ENCODE measurements at regions not wholly inside any gene's neighbourhood (a gene's known extent, or its start where the extent isn't known, plus 50 kb on each side); places are given as distances from the start of the nearest gene placed in this dataset.

DNA sequence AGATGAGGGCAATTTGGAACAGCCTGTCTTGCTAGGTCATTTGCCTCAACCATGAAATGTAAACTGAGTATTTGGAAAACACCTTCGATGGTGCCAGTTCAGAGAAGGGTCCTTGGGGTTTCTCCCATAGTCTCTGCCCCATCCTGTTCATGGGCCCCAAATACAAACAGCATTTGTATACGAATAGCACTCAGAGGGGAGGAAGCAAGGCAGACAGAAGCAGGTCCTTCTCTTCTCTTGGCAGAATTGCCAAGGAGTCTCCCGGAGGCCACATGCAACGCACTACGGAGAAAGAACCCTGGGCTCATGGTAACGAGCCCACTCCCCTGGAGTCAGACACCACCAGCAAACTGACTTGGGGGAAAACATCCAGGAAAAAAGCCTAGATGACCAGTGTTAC, 162.1 kb downstream of the RAB11FIP2 start:
- no peaks in the 10 kb centered on the region for H3F3A ChIP-seq (replicated peaks; ENCODE audit: low read depth)
- H2AFZ ChIP-seq, result peak overlapping the region; percentile 66; the same call in 1 of the 2 replicates
- H3K36me3 Mint-ChIP-seq (ENCODE audit: low read depth), result peaks cover 4% of the 10 kb centered on the region; the same call in 2 of the 3 replicates
- H3K36me3 ChIP-seq (ENCODE audit: insufficient read depth), result no peaks in the 10 kb centered on the region
- peak overlapping the region; percentile 20; the same call in 1 of the 2 replicates for H3K4me2 ChIP-seq
- no peaks in the 10 kb centered on the region for H3K79me2 ChIP-seq (replicated peaks; ENCODE audit: insufficient read depth)
- no peak overlapping the region for H3K4me3 Mint-ChIP-seq
- TF ChIP-seq, protein P1, sequence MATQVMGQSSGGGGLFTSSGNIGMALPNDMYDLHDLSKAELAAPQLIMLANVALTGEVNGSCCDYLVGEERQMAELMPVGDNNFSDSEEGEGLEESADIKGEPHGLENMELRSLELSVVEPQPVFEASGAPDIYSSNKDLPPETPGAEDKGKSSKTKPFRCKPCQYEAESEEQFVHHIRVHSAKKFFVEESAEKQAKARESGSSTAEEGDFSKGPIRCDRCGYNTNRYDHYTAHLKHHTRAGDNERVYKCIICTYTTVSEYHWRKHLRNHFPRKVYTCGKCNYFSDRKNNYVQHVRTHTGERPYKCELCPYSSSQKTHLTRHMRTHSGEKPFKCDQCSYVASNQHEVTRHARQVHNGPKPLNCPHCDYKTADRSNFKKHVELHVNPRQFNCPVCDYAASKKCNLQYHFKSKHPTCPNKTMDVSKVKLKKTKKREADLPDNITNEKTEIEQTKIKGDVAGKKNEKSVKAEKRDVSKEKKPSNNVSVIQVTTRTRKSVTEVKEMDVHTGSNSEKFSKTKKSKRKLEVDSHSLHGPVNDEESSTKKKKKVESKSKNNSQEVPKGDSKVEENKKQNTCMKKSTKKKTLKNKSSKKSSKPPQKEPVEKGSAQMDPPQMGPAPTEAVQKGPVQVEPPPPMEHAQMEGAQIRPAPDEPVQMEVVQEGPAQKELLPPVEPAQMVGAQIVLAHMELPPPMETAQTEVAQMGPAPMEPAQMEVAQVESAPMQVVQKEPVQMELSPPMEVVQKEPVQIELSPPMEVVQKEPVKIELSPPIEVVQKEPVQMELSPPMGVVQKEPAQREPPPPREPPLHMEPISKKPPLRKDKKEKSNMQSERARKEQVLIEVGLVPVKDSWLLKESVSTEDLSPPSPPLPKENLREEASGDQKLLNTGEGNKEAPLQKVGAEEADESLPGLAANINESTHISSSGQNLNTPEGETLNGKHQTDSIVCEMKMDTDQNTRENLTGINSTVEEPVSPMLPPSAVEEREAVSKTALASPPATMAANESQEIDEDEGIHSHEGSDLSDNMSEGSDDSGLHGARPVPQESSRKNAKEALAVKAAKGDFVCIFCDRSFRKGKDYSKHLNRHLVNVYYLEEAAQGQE (IDR thresholded peaks at IDR 0.05; ENCODE audit: unreplicated experiment), result no peak
- TF ChIP-seq, protein P2, sequence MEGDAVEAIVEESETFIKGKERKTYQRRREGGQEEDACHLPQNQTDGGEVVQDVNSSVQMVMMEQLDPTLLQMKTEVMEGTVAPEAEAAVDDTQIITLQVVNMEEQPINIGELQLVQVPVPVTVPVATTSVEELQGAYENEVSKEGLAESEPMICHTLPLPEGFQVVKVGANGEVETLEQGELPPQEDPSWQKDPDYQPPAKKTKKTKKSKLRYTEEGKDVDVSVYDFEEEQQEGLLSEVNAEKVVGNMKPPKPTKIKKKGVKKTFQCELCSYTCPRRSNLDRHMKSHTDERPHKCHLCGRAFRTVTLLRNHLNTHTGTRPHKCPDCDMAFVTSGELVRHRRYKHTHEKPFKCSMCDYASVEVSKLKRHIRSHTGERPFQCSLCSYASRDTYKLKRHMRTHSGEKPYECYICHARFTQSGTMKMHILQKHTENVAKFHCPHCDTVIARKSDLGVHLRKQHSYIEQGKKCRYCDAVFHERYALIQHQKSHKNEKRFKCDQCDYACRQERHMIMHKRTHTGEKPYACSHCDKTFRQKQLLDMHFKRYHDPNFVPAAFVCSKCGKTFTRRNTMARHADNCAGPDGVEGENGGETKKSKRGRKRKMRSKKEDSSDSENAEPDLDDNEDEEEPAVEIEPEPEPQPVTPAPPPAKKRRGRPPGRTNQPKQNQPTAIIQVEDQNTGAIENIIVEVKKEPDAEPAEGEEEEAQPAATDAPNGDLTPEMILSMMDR (conservative IDR thresholded peaks at IDR 0.05; ENCODE audit: low read depth in 2 of 2), result no peak
- no peak for TF ChIP-seq EZH2phosphoT487 (IDR thresholded peaks at IDR 0.05; ENCODE audit: unreplicated experiment)
- no peak for TF ChIP-seq POLR2AphosphoS5 (IDR thresholded peaks at IDR 0.05; ENCODE audit: low read depth)
- no peak for TF ChIP-seq JUNB (IDR thresholded peaks at IDR 0.05; ENCODE audit: unreplicated experiment)
- no peak for TF ChIP-seq STAT1 (IDR thresholded peaks at IDR 0.05; ENCODE audit: unreplicated experiment)
- TF ChIP-seq NANOG (IDR thresholded peaks at IDR 0.05; ENCODE audit: borderline replicate concordance), result no peak
- TF ChIP-seq ZNF331 (CRISPR knock-in tag; IDR thresholded peaks at IDR 0.05; ENCODE audit: low read depth), result no peak
- TF ChIP-seq EZH2 (IDR thresholded peaks at IDR 0.05; ENCODE audit: low read depth, unreplicated experiment), result no peak
- no peak overlapping the region for H3K27ac ChIP-seq (ENCODE audit: low read depth)
- H3K4me3 ChIP-seq, result no peak overlapping the region
- H3K27me3 Mint-ChIP-seq (ENCODE audit: insufficient read depth, low read depth, poor library complexity), result peaks cover 2% of the 10 kb centered on the region
- DNase-seq (ENCODE audit: low spot score) (no peak), ATAC-seq (peak; percentile 60; the same call in 2 of the 3 replicates)
- H3K27me3 ChIP-seq (ENCODE audit: insufficient read depth), result no peaks in the 10 kb centered on the region
- no peaks in the 10 kb centered on the region for H4K20me1 ChIP-seq (replicated peaks; ENCODE audit: insufficient read depth)
- peaks cover 16% of the 10 kb centered on the region for H3K4me1 ChIP-seq (ENCODE audit: insufficient read depth)
- H3K4me1 Mint-ChIP-seq, result peaks cover 23% of the 10 kb centered on the region
- no peaks in the 10 kb centered on the region; the same call in none of the 2 replicates for H3K9me2 ChIP-seq (ENCODE audit: insufficient read depth)
- no peak overlapping the region for H3K27ac Mint-ChIP-seq
- H3K9me3 Mint-ChIP-seq, result peaks cover 4% of the 10 kb centered on the region; the same call in 2 of the 3 replicates

DNA sequence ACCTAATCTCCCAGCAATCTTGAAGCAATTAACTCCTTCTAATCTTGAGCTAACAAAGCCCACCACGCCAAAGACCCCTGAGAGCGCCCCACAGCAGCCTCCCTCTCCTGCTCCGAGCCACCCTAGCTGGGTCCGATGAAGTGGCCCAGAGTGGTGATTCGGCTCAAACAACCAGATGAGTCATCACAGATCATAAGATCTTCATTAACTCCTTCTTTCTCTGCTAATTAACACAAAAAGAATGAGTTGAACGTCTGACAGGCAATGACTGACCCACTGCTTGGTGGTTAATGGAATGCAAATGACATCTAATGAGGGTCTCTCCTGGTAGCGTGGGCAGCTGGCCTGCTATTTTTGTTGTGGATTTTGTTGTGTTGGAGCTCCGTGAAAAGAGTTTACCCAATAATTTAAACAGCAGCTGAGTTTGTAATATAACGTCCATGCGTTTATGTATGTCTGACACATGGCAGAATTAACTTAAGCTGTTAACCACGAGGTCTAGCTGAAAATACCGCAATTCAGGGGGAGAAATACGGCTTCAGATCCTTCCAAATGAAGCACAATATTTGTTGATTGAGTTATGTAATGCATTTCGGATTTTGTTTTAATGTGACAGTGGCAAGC, 161.4 kb downstream of the RAB11FIP2 start:
- DNase-seq (ENCODE audit: low spot score), result no peak
- Histone ChIP-seq H3K9me2 (ENCODE audit: insufficient read depth) (no peaks in the 10 kb centered on the region; the same call in none of the 2 replicates), H3K27me3 (ENCODE audit: insufficient read depth) (no peaks in the 10 kb centered on the region), H3K4me1 (ENCODE audit: insufficient read depth) (peaks cover 16% of the 10 kb centered on the region), H3K4me2 (0 out of 2 replicates have a peak overlapping the region, but pooled peaks have one; percentile 20), H2AFZ (no peak overlapping the region), H3K27ac (ENCODE audit: low read depth) (no peak overlapping the region), H3K79me2 (replicated peaks; ENCODE audit: insufficient read depth) (no peaks in the 10 kb centered on the region), H3F3A (replicated peaks; ENCODE audit: low read depth) (no peaks in the 10 kb centered on the region), H3K36me3 (ENCODE audit: insufficient read depth) (no peaks in the 10 kb centered on the region), H3K4me3 (no peak overlapping the region), H4K20me1 (replicated peaks; ENCODE audit: insufficient read depth) (no peaks in the 10 kb centered on the region)
- peak overlapping the region; percentile 84 for H3K27ac Mint-ChIP-seq
- ATAC-seq, result no peak
- H3K9me3 Mint-ChIP-seq, result peaks cover 4% of the 10 kb centered on the region; the same call in 2 of the 3 replicates
- peaks cover 20% of the 10 kb centered on the region for H3K4me1 Mint-ChIP-seq
- no peak overlapping the region for H3K4me3 Mint-ChIP-seq
- peaks cover 4% of the 10 kb centered on the region; the same call in 2 of the 3 replicates for H3K36me3 Mint-ChIP-seq (ENCODE audit: low read depth)
- peaks cover 2% of the 10 kb centered on the region for H3K27me3 Mint-ChIP-seq (ENCODE audit: insufficient read depth, low read depth, poor library complexity)
- TF ChIP-seq EZH2phosphoT487 (IDR thresholded peaks at IDR 0.05; ENCODE audit: unreplicated experiment), result no peak
- TF ChIP-seq, protein P3, sequence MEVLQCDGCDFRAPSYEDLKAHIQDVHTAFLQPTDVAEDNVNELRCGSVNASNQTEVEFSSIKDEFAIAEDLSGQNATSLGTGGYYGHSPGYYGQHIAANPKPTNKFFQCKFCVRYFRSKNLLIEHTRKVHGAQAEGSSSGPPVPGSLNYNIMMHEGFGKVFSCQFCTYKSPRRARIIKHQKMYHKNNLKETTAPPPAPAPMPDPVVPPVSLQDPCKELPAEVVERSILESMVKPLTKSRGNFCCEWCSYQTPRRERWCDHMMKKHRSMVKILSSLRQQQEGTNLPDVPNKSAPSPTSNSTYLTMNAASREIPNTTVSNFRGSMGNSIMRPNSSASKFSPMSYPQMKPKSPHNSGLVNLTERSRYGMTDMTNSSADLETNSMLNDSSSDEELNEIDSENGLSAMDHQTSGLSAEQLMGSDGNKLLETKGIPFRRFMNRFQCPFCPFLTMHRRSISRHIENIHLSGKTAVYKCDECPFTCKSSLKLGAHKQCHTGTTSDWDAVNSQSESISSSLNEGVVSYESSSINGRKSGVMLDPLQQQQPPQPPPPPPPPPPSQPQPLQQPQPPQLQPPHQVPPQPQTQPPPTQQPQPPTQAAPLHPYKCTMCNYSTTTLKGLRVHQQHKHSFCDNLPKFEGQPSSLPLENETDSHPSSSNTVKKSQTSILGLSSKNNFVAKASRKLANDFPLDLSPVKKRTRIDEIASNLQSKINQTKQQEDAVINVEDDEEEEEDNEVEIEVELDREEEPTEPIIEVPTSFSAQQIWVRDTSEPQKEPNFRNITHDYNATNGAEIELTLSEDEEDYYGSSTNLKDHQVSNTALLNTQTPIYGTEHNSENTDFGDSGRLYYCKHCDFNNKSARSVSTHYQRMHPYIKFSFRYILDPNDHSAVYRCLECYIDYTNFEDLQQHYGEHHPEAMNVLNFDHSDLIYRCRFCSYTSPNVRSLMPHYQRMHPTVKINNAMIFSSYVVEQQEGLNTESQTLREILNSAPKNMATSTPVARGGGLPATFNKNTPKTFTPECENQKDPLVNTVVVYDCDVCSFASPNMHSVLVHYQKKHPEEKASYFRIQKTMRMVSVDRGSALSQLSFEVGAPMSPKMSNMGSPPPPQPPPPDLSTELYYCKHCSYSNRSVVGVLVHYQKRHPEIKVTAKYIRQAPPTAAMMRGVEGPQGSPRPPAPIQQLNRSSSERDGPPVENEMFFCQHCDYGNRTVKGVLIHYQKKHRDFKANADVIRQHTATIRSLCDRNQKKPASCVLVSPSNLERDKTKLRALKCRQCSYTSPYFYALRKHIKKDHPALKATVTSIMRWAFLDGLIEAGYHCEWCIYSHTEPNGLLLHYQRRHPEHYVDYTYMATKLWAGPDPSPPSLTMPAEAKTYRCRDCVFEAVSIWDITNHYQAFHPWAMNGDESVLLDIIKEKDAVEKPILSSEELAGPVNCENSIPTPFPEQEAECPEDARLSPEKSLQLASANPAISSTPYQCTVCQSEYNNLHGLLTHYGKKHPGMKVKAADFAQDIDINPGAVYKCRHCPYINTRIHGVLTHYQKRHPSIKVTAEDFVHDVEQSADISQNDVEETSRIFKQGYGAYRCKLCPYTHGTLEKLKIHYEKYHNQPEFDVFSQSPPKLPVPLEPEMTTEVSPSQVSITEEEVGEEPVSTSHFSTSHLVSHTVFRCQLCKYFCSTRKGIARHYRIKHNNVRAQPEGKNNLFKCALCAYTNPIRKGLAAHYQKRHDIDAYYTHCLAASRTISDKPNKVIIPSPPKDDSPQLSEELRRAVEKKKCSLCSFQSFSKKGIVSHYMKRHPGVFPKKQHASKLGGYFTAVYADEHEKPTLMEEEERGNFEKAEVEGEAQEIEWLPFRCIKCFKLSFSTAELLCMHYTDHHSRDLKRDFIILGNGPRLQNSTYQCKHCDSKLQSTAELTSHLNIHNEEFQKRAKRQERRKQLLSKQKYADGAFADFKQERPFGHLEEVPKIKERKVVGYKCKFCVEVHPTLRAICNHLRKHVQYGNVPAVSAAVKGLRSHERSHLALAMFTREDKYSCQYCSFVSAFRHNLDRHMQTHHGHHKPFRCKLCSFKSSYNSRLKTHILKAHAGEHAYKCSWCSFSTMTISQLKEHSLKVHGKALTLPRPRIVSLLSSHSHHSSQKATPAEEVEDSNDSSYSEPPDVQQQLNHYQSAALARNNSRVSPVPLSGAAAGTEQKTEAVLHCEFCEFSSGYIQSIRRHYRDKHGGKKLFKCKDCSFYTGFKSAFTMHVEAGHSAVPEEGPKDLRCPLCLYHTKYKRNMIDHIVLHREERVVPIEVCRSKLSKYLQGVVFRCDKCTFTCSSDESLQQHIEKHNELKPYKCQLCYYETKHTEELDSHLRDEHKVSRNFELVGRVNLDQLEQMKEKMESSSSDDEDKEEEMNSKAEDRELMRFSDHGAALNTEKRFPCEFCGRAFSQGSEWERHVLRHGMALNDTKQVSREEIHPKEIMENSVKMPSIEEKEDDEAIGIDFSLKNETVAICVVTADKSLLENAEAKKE (CRISPR knock-in tag; IDR thresholded peaks at IDR 0.05), result no peak

Data from GM23338 (cell line).